Epithelial cell of esophagus (primary cell): ENCODE measurements at regions not wholly inside any gene's neighbourhood (a gene's known extent, or its start where the extent isn't known, plus 50 kb on each side); places are given as distances from the start of the nearest gene placed in this dataset.

Source experiments
- DNase-seq: peaks from one replicate; pipeline ENCODE4 v3.0.0; 2010; ENCODE audit warnings: low read depth
- H3K4me3 ChIP-seq: 2 replicates; pipeline ENCODE4 v1.5.1; 2011; ENCODE audit warnings: mild to moderate bottlenecking, low read length, control low read depth
- TF ChIP-seq, protein P1 (sequence below): IDR thresholded peaks from 2 replicates; pipeline ENCODE4 v1.5.1; 2011; ENCODE audit warnings: low read depth, mild to moderate bottlenecking, low read length, control low read depth, inconsistent platforms; ENCODE audit not compliant: insufficient read depth; ENCODE audit errors: missing control alignments

GRCh38 chr22:27088026-27088425, 430.6 kb downstream of the MIAT start:
- no peak overlapping the region for H3K4me3 ChIP-seq
- TF ChIP-seq, protein P1, sequence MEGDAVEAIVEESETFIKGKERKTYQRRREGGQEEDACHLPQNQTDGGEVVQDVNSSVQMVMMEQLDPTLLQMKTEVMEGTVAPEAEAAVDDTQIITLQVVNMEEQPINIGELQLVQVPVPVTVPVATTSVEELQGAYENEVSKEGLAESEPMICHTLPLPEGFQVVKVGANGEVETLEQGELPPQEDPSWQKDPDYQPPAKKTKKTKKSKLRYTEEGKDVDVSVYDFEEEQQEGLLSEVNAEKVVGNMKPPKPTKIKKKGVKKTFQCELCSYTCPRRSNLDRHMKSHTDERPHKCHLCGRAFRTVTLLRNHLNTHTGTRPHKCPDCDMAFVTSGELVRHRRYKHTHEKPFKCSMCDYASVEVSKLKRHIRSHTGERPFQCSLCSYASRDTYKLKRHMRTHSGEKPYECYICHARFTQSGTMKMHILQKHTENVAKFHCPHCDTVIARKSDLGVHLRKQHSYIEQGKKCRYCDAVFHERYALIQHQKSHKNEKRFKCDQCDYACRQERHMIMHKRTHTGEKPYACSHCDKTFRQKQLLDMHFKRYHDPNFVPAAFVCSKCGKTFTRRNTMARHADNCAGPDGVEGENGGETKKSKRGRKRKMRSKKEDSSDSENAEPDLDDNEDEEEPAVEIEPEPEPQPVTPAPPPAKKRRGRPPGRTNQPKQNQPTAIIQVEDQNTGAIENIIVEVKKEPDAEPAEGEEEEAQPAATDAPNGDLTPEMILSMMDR: no peak
- DNase-seq: no peak

GRCh38 chr22:27089264-27089663, 431.9 kb downstream of the MIAT start:
- no peak overlapping the region for H3K4me3 ChIP-seq
- TF ChIP-seq, protein P1: no peak
- no peak for DNase-seq

GRCh38 chr22:27090611-27091011, 433.2 kb downstream of the MIAT start:
- H3K4me3 ChIP-seq: no peak overlapping the region
- TF ChIP-seq, protein P1: no peak
- DNase-seq: no peak

DNA sequence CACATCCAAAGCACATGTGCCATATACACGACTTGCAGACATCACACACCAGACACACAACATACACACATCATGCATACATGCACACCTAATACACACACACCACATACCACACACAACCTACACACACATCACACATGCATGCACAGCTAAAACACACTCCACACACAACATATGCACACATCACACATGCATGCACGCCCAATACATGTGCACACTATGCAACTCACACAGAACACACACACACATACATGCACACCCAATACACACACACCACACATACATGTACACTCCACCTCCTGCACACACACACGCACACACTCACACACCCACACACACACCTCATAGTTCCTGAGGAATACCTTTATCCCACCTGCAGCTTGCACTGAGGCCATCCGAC, 436.0 kb downstream of the MIAT start:
- TF ChIP-seq, protein P1: no peak

DNA sequence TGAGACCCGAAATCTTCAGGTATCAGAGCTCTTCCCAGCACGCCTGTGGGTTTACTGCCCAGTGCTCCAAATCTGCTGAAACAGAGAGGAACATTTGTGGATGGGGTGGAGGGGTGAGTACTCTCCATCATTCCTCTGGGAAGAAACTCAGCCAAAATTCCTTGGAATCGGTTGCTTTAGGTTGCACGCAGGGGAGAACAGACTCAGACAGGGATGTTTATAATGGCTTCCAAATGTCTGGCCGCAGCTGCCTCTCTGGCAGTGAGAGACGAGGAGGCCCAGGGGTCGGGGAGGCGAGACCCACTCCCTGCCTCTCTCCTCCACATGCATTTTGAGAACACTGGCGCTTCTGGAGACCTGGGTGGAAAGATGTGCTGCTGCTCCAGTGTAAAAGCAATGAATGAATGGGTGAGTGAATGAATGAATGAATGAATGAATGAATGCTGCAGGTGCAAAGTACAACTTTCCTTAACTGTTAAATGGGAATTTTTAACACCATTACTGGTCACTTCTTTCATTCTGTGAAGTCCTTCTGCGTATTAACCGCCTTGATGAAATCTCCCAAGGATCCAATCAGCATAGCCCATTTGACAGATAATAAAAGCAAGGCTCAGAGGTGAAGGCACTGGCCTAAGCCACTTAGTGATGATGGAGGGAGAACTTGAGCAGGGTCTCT, 437.4 kb downstream of the MIAT start:
- no peak for DNase-seq
- no peak overlapping the region for H3K4me3 ChIP-seq
- TF ChIP-seq, protein P1: no peak

More for the DNA sequence above, 436.0 kb downstream of the MIAT start:
- H3K4me3 ChIP-seq: no peak overlapping the region
- DNase-seq: no peak

- TF ChIP-seq, protein P1: no peak
- H3K4me3 ChIP-seq: no peak overlapping the region
- no peak for DNase-seq
Measured at GRCh38 chr22:27097506-27097905, 440.1 kb downstream of the MIAT start.

DNA sequence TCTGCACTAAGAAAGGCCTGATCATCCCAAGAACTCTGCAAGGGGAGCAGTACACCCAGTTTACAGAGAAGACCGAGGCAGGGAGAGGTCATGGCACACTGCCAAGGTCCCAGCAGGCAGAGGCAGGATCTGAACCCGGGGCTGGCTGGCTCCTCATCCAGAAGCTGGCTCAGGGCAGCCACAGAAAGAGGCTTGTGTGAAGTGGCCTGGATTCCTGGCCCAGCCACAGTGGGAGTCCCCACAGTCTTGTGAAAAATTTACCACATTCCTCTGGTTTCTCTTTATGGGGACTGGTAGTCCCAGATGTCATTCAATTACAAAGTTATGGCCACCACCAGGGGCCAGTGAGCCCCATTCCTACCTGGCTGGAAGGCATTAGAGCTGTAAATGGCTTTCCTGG, 440.5 kb downstream of the MIAT start:
- no peak for DNase-seq
- no peak overlapping the region for H3K4me3 ChIP-seq
- TF ChIP-seq, protein P1: no peak
